ENCODE measurements at regions not wholly inside any gene's neighbourhood (a gene's known extent, or its start where the extent isn't known, plus 50 kb on each side); places are given as distances from the start of the nearest gene placed in this dataset.
"Not testable (repeated sequence)": the region's sequence is repeated elsewhere in the genome, so short reads cannot be mapped to it uniquely, and the experiment has no call there.

DNA sequence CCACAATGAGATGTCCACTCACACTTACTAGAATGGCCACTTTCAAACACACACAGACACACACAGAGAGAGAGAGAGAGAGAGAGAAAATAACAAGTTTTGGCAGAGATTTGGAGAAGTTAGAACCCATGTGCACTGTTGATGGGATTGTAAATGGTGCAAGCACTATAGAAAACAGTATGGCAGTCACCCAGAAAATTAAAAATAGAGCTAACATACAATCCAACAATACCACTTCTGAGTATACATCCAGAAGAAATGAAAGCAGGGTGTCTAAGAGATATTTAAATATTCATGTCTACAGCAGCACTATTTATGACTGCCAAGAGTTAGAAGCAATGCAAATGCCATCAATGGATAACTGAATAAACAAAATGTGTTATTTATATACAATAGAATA, 359.9 kb upstream of the COX7C start:
- Histone ChIP-seq H3K4me2 (no peak overlapping the region), H3K36me3 (no peaks in the 10 kb centered on the region), H3F3A (ENCODE audit: low read depth) (no peaks in the 10 kb centered on the region), H3K9me3 (ENCODE audit: low read depth) (no peaks in the 10 kb centered on the region), H3K27ac (no peak overlapping the region), H3K79me2 (ENCODE audit: low read depth) (no peaks in the 10 kb centered on the region), H2AFZ (replicated peaks) (no peak overlapping the region), H4K20me1 (ENCODE audit: low read depth) (no peaks in the 10 kb centered on the region), H3K9ac (no peak overlapping the region), H3K27me3 (no peaks in the 10 kb centered on the region), H3K4me1 (no peaks in the 10 kb centered on the region), H3K4me3 (no peak overlapping the region)
- DNase-seq (ENCODE audit: low spot score): no peak
- no peak overlapping the region for H3K4me3 Mint-ChIP-seq
- no peaks in the 10 kb centered on the region for H3K9me3 Mint-ChIP-seq
- peaks cover 2% of the 10 kb centered on the region for H3K27me3 Mint-ChIP-seq (ENCODE audit: insufficient read depth, low read depth)
- H3K36me3 Mint-ChIP-seq: no peaks in the 10 kb centered on the region
- H3K27ac Mint-ChIP-seq: no peak overlapping the region
- no peaks in the 10 kb centered on the region for H3K4me1 Mint-ChIP-seq
- no peak for TF ChIP-seq EZH2 (IDR thresholded peaks at IDR 0.05)
- TF ChIP-seq, protein P1, sequence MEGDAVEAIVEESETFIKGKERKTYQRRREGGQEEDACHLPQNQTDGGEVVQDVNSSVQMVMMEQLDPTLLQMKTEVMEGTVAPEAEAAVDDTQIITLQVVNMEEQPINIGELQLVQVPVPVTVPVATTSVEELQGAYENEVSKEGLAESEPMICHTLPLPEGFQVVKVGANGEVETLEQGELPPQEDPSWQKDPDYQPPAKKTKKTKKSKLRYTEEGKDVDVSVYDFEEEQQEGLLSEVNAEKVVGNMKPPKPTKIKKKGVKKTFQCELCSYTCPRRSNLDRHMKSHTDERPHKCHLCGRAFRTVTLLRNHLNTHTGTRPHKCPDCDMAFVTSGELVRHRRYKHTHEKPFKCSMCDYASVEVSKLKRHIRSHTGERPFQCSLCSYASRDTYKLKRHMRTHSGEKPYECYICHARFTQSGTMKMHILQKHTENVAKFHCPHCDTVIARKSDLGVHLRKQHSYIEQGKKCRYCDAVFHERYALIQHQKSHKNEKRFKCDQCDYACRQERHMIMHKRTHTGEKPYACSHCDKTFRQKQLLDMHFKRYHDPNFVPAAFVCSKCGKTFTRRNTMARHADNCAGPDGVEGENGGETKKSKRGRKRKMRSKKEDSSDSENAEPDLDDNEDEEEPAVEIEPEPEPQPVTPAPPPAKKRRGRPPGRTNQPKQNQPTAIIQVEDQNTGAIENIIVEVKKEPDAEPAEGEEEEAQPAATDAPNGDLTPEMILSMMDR (IDR thresholded peaks at IDR 0.05): no peak
- TF ChIP-seq EZH2phosphoT487 (IDR thresholded peaks at IDR 0.05): no peak

DNA sequence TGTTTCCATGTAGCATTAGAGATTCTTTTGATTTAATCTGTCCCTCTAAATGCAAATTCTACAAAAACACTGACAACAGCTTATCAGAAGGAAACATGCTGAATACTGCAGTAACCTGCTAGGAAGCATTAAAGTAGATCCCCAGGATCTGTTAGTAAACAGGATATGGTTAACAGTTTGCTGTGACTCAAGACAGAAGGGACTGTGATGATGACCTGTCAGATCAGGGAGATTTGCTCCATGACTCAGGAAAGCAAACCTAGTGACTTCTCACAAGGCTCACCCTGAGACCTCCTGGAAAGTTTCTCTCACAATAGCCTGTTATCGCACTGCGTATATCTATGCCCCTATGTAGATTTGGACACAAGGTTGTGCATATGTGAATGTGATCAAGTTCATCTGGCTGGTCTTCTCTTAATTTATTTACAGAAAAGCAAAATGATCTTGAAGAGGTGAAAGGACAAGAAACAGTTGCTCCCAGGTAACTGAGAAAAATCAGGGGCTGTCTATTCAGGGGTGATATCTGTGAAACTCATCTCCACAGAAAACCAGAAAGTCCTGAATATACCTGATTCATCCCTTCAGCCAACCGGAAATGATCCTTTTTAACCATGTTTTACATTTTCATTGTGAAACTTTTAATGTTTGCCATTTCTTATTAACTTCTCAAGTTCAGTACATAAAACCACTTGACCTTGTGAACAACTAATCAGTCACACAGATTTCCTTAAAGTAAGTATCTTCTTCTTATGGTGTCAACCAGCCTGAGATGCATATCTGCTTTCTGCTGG, 333.1 kb upstream of the COX7C start:
- DNase-seq (ENCODE audit: low spot score); H3K9me3 Mint-ChIP-seq; H3F3A ChIP-seq (ENCODE audit: low read depth): not testable (repeated sequence)

GRCh38 chr5:86287437-86287836, 330.3 kb upstream of the COX7C start:
- H3K27me3 ChIP-seq; H3K27ac Mint-ChIP-seq; H3K36me3 ChIP-seq; H3K4me1 Mint-ChIP-seq; H3K4me2 ChIP-seq; H3K4me3 Mint-ChIP-seq; H3K4me1 ChIP-seq; H2AFZ ChIP-seq (replicated peaks); H3K9me3 Mint-ChIP-seq; H3K9me3 ChIP-seq (ENCODE audit: low read depth); H3K27ac ChIP-seq; H3K36me3 Mint-ChIP-seq; H3F3A ChIP-seq (ENCODE audit: low read depth); DNase-seq (ENCODE audit: low spot score); H3K4me3 ChIP-seq; H3K27me3 Mint-ChIP-seq (ENCODE audit: insufficient read depth, low read depth); H3K9ac ChIP-seq; H3K79me2 ChIP-seq (ENCODE audit: low read depth); H4K20me1 ChIP-seq (ENCODE audit: low read depth): not testable (repeated sequence)

More for the DNA sequence above, 333.1 kb upstream of the COX7C start:
- H4K20me1 ChIP-seq (ENCODE audit: low read depth); H2AFZ ChIP-seq (replicated peaks); H3K4me1 Mint-ChIP-seq; H3K27ac Mint-ChIP-seq; H3K9me3 ChIP-seq (ENCODE audit: low read depth); H3K27ac ChIP-seq; H3K79me2 ChIP-seq (ENCODE audit: low read depth); H3K27me3 ChIP-seq; H3K4me3 Mint-ChIP-seq; H3K9ac ChIP-seq; H3K36me3 Mint-ChIP-seq; H3K4me2 ChIP-seq; H3K27me3 Mint-ChIP-seq (ENCODE audit: insufficient read depth, low read depth); H3K4me3 ChIP-seq; H3K4me1 ChIP-seq; H3K36me3 ChIP-seq: not testable (repeated sequence)

DNA sequence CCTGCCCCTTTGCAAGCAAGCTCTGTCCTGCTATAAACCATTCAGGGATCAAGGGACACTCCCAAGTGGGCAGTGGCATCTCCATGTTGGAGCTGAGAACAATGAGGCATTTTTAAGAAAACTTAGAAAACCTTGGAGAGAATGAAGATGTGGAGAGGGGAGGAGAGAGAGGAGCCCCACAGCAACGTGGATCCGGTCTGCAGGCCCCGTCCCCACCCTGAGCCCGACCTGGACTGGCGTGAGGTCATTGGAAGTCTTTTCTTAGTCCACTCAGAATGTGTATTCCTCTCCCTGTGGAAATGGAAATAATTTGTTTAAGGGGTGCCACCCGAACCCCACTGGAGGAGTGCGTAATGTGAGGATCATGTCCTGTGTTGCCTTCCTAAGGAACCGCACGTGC, 328.0 kb upstream of the COX7C start:
- not testable (repeated sequence) for H3K4me2 ChIP-seq; H3K9me3 Mint-ChIP-seq; H3K4me3 ChIP-seq; H3K4me1 Mint-ChIP-seq; H3K4me1 ChIP-seq; H2AFZ ChIP-seq (replicated peaks); H3F3A ChIP-seq (ENCODE audit: low read depth); H3K36me3 Mint-ChIP-seq; DNase-seq (ENCODE audit: low spot score); H3K36me3 ChIP-seq; H3K4me3 Mint-ChIP-seq; H3K9me3 ChIP-seq (ENCODE audit: low read depth); H4K20me1 ChIP-seq (ENCODE audit: low read depth); H3K27me3 Mint-ChIP-seq (ENCODE audit: insufficient read depth, low read depth); H3K27ac Mint-ChIP-seq; H3K27ac ChIP-seq; H3K79me2 ChIP-seq (ENCODE audit: low read depth); H3K27me3 ChIP-seq; H3K9ac ChIP-seq

GRCh38 chr5:86292811-86293210, 324.9 kb upstream of the COX7C start:
- H3K27me3 Mint-ChIP-seq (ENCODE audit: insufficient read depth, low read depth); DNase-seq (ENCODE audit: low spot score); H3K27ac Mint-ChIP-seq; H3K4me3 Mint-ChIP-seq; H3K36me3 ChIP-seq; H3K36me3 Mint-ChIP-seq; H3K9me3 ChIP-seq (ENCODE audit: low read depth); H3K27me3 ChIP-seq; H3K79me2 ChIP-seq (ENCODE audit: low read depth); H2AFZ ChIP-seq (replicated peaks); H3K9me3 Mint-ChIP-seq; H3K4me2 ChIP-seq; H3K4me1 Mint-ChIP-seq; H4K20me1 ChIP-seq (ENCODE audit: low read depth); H3K9ac ChIP-seq; H3K27ac ChIP-seq; H3K4me1 ChIP-seq; H3K4me3 ChIP-seq; H3F3A ChIP-seq (ENCODE audit: low read depth): not testable (repeated sequence)

- H3K4me1 Mint-ChIP-seq; H3K27me3 ChIP-seq; H3K9ac ChIP-seq; H3K27ac ChIP-seq; H4K20me1 ChIP-seq (ENCODE audit: low read depth); H3K27ac Mint-ChIP-seq; H3K4me3 Mint-ChIP-seq; H3K36me3 ChIP-seq; H3K4me2 ChIP-seq; H3K79me2 ChIP-seq (ENCODE audit: low read depth); H3K36me3 Mint-ChIP-seq; H3K4me3 ChIP-seq; H3K9me3 Mint-ChIP-seq; H3F3A ChIP-seq (ENCODE audit: low read depth); DNase-seq (ENCODE audit: low spot score); H3K9me3 ChIP-seq (ENCODE audit: low read depth); H2AFZ ChIP-seq (replicated peaks); H3K4me1 ChIP-seq; H3K27me3 Mint-ChIP-seq (ENCODE audit: insufficient read depth, low read depth): not testable (repeated sequence)
Observed at GRCh38 chr5:86302643-86303042, 315.1 kb upstream of the COX7C start.

All from neural progenitor cell (in vitro differentiated cells).